MCF 10A (cell line): ENCODE measurements at regions not wholly inside any gene's neighbourhood (a gene's known extent, or its start where the extent isn't known, plus 50 kb on each side); places are given as distances from the start of the nearest gene placed in this dataset.
"Not testable (repeated sequence)": the region's sequence is repeated elsewhere in the genome, so short reads cannot be mapped to it uniquely, and the experiment has no call there.

Experiments
- BruUV-seq: library from RNA; stranded (reverse); fragments of 400-500 nt; replicated peaks from 2 replicates; lab custom pipeline; 2021; lab: Mats Ljungman, UMichigan
- CTCF ChIA-PET: fragments of 300-600 bp; sonication (Branson Sonifier 250); formaldehyde crosslinking; extraction: SDS; loops from one replicate; lab custom pipeline; 2021; ENCODE audit warnings: antibody characterized with exemption, inconsistent platforms; lab: Yijun Ruan, JAX
- POLR2A ChIA-PET: fragments of 300-600, 350-650 bp; sonication (Branson Sonifier 250); formaldehyde crosslinking; extraction: SDS; loops from one replicate; lab custom pipeline; 2020; ENCODE audit warnings: antibody characterized with exemption, inconsistent platforms; lab: Yijun Ruan, JAX
- DNase-seq: peaks from one replicate; pipeline ENCODE4 v3.0.0-alpha.2; 2018; ENCODE audit not compliant: unreplicated experiment
- H3K27ac Mint-ChIP-seq: one replicate; pipeline ENCODE4 v1.8.0; 2022; ENCODE audit warnings: mild to moderate bottlenecking, low read depth, mixed read lengths; ENCODE audit not compliant: unreplicated experiment
- H3K27me3 Mint-ChIP-seq: one replicate; pipeline ENCODE4 v1.8.0; 2022; ENCODE audit warnings: mixed read lengths; ENCODE audit not compliant: insufficient read depth, unreplicated experiment
- H3K36me3 Mint-ChIP-seq: one replicate; pipeline ENCODE4 v1.8.0; 2022; ENCODE audit warnings: mild to moderate bottlenecking, moderate library complexity, mixed read lengths; ENCODE audit not compliant: insufficient read depth, unreplicated experiment
- H3K4me1 Mint-ChIP-seq: one replicate; pipeline ENCODE4 v1.8.0; 2022; ENCODE audit warnings: mixed read lengths; ENCODE audit not compliant: insufficient read depth, unreplicated experiment
- H3K4me3 Mint-ChIP-seq: one replicate; pipeline ENCODE4 v1.8.0; 2022; ENCODE audit warnings: mild to moderate bottlenecking, moderate library complexity, mixed read lengths; ENCODE audit not compliant: unreplicated experiment
- H3K9me3 Mint-ChIP-seq: one replicate; pipeline ENCODE4 v1.8.0; 2022; ENCODE audit warnings: mixed read lengths; ENCODE audit not compliant: unreplicated experiment
- intact Hi-C: fragments of 100-400 bp; cut with micrococcal nuclease; formaldehyde crosslinking; loops from 2 replicates; pipeline ENCODE4 v1.14.1; 2022

DNA sequence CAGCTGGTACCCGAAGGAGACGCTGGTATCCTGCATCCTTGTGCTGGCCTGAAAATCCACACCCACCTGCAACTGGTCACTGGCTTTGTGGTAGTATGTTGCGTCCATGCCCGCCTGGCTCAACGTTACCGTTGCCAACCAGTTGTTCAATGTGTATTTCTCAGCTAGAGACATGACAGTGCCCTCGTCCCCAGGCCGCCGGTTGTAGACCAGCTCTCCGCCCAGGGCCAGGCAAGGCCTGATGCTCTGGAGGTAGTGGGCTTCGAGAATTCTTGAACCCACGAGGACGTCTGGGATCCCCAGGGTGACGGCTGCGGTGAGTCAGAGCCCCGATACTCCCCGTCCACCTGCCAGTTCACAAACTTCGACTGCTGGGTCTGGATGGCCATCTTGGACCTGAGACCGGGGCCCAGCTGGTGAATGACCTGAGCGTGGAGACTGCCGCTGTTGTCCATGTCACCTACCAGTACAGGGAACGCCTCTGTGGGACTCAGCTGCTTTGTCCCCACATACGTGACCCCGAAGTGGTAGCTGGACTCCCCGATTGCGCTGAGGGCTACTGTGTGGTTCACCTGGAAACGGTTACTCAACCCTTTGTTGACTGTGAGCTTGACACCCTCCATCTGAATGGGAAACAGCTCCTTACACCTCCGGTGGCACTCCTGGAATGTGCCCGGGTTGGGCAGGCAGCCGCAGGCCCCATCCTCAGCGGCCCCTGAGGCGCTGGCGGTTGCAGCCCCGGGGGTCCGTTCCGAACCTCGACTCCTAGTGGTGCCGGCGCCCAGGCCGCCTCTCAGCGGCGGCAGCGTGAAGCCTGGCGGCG lies 165.0 kb downstream of the POTEM start:
- intact Hi-C loops, result not testable (repeated sequence)

DNA sequence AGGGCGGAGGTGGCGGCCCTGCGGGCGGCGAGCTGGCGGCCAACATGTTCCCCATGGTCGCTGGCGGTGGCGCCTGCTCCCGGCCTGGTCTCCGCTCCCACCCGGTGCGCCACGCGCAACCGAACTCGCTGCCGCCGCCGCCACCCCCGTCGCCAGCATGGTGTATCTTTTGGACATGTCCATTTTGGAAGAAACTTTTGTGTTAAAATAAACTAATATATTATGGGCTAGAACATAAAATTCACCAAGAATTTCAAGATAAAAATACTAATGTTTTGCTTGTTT lies 165.5 kb downstream of the POTEM start:
- H3K27me3 Mint-ChIP-seq, H3K36me3 Mint-ChIP-seq, H3K4me3 Mint-ChIP-seq, CTCF ChIA-PET, intact Hi-C loops, H3K9me3 Mint-ChIP-seq, H3K27ac Mint-ChIP-seq, POLR2A ChIA-PET, H3K4me1 Mint-ChIP-seq, BruUV-seq, DNase-seq: not testable (repeated sequence)

More for the DNA sequence above, 165.0 kb downstream of the POTEM start:
- DNase-seq, H3K36me3 Mint-ChIP-seq, BruUV-seq, POLR2A ChIA-PET, H3K27me3 Mint-ChIP-seq, CTCF ChIA-PET, H3K27ac Mint-ChIP-seq, H3K4me3 Mint-ChIP-seq, H3K9me3 Mint-ChIP-seq, H3K4me1 Mint-ChIP-seq: not testable (repeated sequence)

DNA sequence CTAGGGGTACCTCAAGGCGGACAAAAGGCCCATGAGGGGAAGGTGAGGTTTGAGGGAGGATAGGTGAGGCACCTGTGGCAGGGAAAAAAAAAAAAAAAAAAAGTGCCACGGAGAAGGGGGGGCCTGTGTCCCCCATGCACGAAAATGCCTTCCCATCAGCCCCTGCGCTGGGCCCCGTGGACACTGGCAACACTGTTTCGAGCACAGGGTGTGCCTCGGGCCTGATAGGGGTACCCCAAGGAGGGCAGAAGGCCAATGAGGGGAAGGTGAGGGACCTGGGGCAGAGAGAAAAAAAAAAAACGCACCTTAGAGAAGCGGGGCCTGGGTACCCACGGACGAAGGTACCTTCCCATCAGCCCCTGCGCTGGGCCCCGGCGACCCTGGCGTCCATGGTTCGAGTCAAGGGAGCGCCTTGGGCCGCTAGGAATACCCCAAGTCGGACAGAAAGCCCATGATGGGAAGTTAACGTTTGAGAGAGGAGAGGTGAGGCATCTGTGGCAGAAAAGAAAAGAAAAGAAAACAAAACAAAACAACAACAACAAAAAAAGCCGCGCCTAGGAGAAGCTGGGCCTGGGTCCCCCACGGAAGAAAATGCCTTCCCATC lies 190.0 kb downstream of the POTEM start:
- H3K36me3 Mint-ChIP-seq, DNase-seq, CTCF ChIA-PET, H3K9me3 Mint-ChIP-seq, intact Hi-C loops, POLR2A ChIA-PET, H3K27me3 Mint-ChIP-seq, H3K27ac Mint-ChIP-seq, H3K4me1 Mint-ChIP-seq, BruUV-seq, H3K4me3 Mint-ChIP-seq: not testable (repeated sequence)

DNA sequence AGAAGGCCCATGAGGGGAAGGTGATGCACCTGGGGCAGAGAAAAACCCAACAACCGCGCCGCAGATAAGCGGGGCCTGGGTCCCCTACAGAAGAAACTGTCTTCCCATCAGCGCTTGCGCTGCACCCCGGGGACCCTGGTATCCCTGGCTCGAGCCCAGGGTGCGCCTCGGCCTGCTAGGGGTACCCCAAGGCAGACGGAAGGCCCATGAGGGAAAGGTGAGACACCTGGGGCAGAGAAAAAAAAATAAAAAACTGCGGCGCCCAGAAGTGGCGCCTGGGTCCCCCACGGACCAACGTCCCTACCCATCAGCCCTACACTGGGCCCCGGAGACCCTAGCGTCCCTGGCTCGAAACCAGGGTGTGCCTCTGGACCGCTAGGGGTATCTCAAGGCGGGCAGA lies 190.8 kb downstream of the POTEM start:
- H3K36me3 Mint-ChIP-seq, H3K9me3 Mint-ChIP-seq, H3K4me1 Mint-ChIP-seq, DNase-seq, POLR2A ChIA-PET, intact Hi-C loops, H3K27ac Mint-ChIP-seq, H3K4me3 Mint-ChIP-seq, H3K27me3 Mint-ChIP-seq, CTCF ChIA-PET, BruUV-seq: not testable (repeated sequence)

DNA sequence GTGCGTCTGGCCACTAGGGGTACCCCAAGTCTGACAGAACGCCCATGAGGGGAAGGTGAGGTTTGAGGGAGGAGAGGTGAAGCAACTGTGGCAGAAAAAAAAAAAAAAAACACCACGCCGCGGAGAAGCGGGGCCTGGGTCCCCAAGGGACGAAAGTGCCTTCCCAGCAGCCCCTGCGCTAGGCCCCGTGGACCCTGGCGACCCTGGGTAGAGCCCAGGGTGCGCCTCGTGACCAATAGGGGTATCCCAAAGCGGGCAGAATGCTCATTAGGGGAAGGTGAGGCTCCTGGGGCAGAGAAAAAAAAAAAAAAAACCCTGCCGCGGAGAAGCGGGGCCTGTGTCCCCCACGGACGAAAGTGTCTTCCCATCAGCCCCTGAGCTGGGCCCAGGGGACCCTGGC lies 191.4 kb downstream of the POTEM start:
- H3K4me3 Mint-ChIP-seq, H3K27me3 Mint-ChIP-seq, H3K4me1 Mint-ChIP-seq, BruUV-seq, intact Hi-C loops, DNase-seq, CTCF ChIA-PET, H3K9me3 Mint-ChIP-seq, POLR2A ChIA-PET, H3K27ac Mint-ChIP-seq, H3K36me3 Mint-ChIP-seq: not testable (repeated sequence)

DNA sequence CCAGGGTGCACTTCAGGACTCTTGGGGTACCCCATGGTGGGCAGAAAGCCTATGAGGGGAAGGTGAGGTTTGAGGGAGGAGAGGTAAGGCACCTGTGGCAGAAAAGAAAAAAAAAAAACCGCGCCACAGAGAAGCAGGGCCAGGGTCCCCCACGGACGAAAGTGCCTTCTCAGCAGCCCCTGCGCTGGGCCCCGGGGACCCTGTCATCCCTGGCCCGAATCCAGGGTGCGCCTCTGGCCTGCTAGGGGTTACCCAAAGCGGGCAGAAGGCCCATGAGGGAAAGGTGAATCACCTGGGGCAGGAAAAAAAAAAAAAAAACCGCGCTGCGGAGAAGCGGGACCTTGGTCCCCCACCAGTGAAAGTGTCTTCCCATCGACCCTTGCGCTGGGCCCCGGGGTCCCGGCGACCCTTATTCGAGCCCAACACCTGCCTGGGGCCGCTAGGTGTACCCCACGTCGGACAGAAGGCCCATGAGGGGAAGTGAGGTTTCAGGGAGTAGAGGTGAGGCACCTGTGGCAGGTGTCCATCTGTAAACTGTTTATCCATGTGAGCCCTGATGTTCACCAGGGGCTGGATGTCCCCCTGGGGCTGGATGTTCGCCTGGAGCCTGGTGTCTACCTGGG lies 191.9 kb downstream of the POTEM start:
- H3K36me3 Mint-ChIP-seq, DNase-seq, BruUV-seq, H3K9me3 Mint-ChIP-seq, H3K27ac Mint-ChIP-seq, H3K4me3 Mint-ChIP-seq, intact Hi-C loops, H3K27me3 Mint-ChIP-seq, H3K4me1 Mint-ChIP-seq, CTCF ChIA-PET, POLR2A ChIA-PET: not testable (repeated sequence)

DNA sequence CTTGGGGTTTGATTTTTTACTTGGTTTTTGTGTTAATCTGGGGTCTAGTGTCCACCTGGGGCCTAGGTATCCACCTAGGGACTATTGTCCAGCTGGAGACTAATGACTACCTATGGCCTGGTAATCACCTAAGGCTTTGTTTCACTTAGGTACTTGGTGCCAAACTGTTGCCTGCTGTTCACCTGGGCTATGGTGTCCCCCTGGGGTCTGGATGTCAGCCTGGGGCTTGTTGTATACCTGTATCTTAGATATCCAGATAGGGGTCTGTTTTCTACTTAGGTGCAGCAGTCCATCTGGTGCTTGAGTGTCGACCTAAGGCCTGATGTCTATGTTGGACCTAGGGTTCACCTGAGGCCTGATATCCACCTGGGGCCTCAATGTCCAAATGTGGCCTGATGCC lies 193.1 kb downstream of the POTEM start:
- H3K27ac Mint-ChIP-seq, POLR2A ChIA-PET: not testable (repeated sequence)

DNA sequence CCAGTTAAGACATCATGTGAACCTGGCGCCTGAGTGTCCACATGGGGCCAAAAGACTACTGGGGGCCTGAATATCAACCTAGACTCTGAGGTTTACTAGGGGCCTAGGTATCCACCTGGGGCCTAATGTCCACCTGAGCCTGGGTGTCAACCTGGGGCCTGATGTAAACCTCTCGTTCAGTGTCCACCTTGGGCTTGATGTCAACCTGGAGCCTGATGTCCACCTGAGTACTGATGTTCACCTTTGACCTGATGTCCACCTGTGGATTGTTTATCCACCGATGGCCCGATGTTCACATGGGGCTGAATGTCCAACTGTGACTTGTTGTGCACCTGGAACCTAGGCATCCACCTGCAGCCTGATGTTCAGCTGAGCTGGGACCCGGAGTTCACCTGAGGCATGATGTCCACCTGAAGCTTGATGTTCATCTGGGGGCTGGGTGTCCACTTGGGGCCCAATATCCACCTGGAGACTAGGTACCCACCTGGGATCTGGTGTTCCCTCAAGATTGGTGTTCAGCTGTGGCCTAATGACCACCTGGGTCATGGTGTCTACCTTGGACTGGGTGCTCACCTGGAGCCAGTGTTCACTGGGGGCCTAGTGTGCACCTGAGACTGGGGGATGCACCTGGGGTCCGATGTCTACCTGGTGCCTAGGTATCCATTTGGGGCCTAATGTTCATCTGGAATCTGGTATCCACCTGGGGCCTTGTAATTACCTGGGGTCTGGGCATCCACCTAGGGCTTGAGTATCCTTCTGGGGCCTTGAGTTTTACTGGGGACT lies 194.2 kb downstream of the POTEM start:
- H3K4me3 Mint-ChIP-seq, POLR2A ChIA-PET, H3K27ac Mint-ChIP-seq, BruUV-seq, intact Hi-C loops, H3K9me3 Mint-ChIP-seq, H3K27me3 Mint-ChIP-seq, CTCF ChIA-PET, H3K36me3 Mint-ChIP-seq, DNase-seq, H3K4me1 Mint-ChIP-seq: not testable (repeated sequence)

More for the DNA sequence above, 193.1 kb downstream of the POTEM start:
- H3K36me3 Mint-ChIP-seq, CTCF ChIA-PET, BruUV-seq, DNase-seq, H3K9me3 Mint-ChIP-seq, intact Hi-C loops, H3K4me1 Mint-ChIP-seq, H3K4me3 Mint-ChIP-seq, H3K27me3 Mint-ChIP-seq: not testable (repeated sequence)
